Loucy (cell line): ENCODE measurements at regions not wholly inside any gene's neighbourhood (a gene's known extent, or its start where the extent isn't known, plus 50 kb on each side); places are given as distances from the start of the nearest gene placed in this dataset.

Experiments used
- CTCF ChIP-seq: fragments of 200-600 bp; sonication (generic); conservative IDR thresholded peaks from 2 replicates; pipeline ENCODE4 v1.5.1; 2014; ENCODE audit warnings: mild to moderate bottlenecking, antibody characterized with exemption, low read length
- EZH2phosphoT487 ChIP-seq: fragments of 200-600 bp; IDR thresholded peaks from 2 replicates; pipeline ENCODE4 v1.6.1; 2018; ENCODE audit warnings: antibody characterized with exemption, mild to moderate bottlenecking, moderate library complexity, borderline replicate concordance

- no peak for TF ChIP-seq CTCF
- no peak for TF ChIP-seq EZH2phosphoT487
Measured at GRCh38 chr2:2763351-2764000, 432.4 kb upstream of the MYT1L start.
